GM21529 (cell line): ENCODE measurements at regions not wholly inside any gene's neighbourhood (a gene's known extent, or its start where the extent isn't known, plus 50 kb on each side); places are given as distances from the start of the nearest gene placed in this dataset.

Experiments
- ATAC-seq: cut with Tn5 transposase; IDR thresholded peaks from one replicate; pipeline ENCODE4 v1.9.1; 2021; ENCODE audit not compliant: unreplicated experiment

DNA sequence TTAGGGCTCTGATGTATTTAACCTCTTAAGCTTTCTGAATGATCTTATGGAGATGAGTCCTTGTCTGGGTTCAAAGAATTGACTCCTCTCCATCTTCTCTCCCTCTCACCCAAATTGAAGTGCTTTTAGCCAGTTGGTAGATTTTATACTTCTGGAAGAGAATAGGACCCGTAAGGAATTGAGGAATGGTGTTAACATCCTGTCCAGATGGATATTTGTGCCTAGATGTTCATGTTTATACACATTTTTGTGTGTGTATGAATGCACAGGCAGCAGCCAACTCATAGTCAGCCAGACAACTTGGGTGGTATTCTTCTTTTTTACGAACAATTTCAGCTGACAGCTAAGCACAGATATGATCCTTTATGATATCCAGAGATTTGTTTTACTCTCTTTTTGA is 449.6 kb upstream of the RGS6 start:
- ATAC-seq = no peak

GRCh38 chr14:71483154-71483553 is 449.1 kb upstream of the RGS6 start:
- no peak for ATAC-seq

DNA sequence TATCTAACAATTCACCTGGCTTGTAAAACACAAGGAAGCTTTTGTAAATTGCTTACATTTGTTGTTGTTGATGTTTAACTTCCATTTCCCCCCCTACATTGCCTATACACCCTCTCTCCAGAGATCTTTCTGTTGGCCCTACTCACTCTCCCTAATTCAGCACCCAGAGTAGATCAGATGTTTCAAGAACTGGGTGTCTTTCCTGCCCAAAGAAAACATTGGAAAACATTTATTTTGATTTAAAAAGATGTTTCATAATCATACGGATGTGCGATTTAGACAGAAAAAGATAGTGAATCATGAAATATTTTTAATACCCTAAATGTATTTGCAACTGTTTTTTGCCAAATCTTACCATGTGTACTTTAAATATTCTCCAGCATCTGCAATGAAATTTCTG is 446.4 kb upstream of the RGS6 start:
- no peak for ATAC-seq

DNA sequence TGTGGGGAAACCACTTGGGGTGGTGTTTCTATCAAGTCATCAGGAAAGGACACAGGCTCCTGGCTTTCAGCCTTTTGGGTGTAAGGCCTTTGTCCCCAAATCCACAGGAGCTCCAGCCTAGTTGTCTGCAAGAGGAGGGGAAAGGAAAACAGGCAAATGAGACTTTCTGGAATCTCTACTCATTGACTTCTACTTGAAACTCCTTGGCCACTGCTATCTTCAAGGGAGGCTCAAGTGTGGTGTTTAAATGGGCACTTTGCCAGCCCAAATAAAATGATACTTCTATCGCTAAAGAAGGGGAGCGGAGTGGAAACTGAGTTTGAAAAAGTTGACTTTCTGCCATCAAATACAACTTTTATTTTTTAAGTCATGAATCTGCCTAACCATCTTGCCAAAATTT is 445.9 kb upstream of the RGS6 start:
- no peak for ATAC-seq

DNA sequence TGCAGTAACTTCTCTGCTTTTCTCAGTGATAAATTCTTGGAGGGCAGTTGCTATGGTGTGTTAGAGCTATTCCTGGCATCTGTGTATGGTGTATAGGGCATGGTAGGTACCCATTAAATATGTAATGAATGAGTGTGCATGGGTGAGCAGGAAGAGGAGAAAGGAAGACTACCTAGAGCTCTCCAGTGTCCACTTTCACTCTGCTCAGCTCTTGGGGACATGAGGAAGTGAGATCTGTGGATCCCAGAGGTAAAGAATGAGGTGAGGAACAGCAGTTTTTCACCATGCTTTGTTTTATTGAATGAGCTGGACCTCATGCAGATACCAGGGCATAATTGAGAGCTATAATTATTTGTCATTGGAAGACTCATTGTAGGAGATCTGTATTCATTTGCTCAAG is 444.8 kb upstream of the RGS6 start:
- ATAC-seq = no peak

- no peak for ATAC-seq
Observed at GRCh38 chr14:71487941-71488340, 444.3 kb upstream of the RGS6 start.

GRCh38 chr14:71488703-71489191 is 443.5 kb upstream of the RGS6 start:
- no peak for ATAC-seq

DNA sequence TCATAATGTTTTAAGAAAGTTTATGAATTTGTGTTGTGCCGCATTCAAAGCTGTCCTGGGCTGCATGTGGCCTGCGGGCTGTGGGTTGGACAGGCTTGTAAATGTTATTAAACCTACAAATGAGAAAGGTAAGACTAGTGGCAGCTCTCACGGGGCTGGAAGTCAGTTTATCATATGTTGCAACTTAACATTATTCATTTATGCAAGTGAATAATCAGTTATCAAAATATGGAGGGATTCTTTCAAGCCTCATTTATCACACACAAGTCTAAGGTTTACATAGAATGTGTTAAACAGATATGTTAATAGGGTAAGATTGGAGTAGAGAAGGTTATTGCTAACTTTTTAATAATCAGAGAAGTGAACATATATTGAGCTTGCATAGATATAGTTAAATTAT is 442.5 kb upstream of the RGS6 start:
- ATAC-seq = no peak

- no peak for ATAC-seq
Observed at GRCh38 chr14:71491931-71492330, 440.3 kb upstream of the RGS6 start.

- no peak for ATAC-seq
Observed at GRCh38 chr14:71492346-71492745, 439.9 kb upstream of the RGS6 start.

GRCh38 chr14:71497645-71498086 is 434.6 kb upstream of the RGS6 start:
- peak; percentile 85 for ATAC-seq

DNA sequence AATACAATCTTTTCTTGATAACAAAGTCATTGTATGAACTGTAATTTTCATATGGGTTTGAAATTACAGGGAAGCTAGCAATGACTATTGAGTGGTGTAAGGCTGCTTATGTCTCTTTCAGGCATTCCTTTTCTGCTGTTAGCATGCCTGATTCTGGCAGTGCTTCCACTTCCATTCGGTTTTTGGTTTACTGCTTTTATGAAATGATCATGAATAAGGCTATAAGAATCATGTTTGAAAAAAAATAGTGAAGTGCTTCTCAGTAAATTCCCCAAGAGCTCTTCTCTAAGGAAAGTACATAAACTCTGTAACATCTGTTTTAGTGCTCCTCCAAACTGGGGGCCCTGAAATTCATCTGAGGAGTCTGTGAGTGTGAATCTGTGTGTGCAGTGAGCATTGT is 434.0 kb upstream of the RGS6 start:
- peak; percentile 25 for ATAC-seq

DNA sequence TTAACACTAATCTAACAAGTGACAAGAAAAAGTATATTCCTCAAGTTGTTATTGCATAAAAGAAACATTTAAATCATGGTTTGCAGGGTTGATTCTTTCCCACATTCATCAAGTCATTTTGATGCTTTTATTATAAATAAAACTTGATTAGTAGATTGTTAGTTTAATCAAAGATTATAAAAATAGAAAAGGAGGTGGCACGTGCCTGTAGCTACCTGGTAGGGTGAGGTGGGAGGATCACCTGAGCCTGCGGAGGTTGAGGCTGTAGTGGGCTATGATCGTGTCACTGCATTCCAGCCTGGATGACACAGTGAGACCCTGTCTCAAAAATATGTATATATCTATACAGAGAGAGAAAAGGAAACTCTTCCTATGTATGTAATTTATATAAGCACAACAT is 433.2 kb upstream of the RGS6 start:
- ATAC-seq = no peak

GRCh38 chr14:71507681-71508080 is 424.5 kb upstream of the RGS6 start:
- ATAC-seq = no peak

DNA sequence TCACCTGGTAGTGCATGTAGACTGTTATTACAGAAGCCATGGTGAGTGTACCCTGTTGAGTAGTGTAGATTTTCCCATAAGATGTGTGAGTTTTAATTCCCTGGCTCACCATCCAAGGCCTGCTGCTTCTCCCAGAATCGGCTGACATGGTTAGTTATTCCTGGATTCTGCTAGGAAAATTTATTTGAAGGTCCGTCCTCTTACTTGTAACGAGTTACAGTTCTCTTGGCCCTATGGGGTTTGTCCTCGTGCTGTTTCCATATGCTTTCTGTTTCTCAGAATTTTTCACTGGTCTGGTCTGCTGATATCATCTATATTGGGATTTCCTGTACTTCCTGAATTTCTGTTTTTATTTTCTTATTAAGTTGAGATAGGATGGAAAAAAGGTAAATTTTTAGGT is 423.3 kb upstream of the RGS6 start:
- no peak for ATAC-seq

DNA sequence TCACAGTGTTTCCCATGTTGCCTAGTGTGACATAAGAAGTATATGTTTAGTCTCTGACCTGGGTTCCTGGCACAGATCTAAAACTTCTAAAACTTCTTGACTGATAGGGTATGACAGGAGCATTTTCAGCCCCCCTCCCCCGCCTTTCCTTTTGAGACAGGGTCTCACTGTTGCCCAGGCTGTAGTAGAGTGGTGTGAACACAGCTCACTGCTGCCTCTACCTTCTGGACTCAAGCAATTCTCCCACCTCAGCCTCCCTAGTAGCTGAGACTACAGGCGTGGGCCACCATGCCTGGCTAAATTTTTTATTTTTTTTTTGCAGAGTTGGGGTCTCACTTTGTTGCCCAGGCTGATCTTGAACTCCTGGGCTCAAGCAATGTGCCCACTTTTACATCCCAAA is 421.1 kb upstream of the RGS6 start:
- ATAC-seq = no peak

DNA sequence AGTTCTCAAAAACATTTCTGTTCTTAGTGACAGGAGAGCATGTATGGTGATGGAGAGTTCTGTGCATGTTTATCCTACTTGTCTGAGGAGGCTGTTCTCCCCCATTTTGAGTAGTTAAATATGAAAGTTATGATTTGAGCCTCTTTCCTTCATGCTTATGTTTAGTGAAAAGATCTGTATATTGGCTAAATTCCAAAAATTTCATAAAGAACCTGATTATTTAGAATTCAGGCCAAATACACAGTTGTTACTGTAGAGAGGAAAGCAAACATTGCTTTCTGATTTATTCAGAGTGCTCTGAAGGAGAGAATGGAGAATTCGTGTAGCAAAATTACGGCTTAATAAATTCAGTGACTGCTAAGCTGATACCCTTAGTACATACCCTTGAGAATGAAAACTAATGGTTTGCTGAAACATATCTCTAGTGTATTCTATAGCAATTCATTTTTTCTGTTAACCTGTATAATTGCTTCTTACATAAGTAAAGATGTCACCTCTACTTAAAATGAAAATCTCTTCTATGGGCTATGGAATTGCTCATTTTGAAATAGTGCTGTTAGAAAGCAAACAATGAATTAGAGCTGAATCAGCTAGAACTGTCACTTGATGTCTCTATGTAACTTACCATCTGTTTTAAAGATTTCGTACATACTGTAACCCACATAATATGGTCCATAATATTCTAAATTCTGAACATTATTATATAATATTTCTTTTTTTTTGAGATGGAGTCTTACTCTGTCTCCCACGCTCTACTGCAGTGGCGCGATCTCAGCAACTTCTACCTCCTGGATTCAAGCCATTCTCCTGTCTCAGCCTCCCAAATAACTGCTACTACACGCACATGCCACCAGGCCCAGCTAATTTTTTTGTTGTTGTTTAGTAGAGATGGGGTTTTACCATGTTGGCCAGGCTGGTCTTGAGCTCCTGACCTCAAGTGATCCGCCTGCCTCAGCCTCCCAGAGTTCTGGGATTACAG is 417.0 kb upstream of the RGS6 start:
- ATAC-seq = no peak

- ATAC-seq = no peak
Observed at GRCh38 chr14:71521238-71522135, 410.7 kb upstream of the RGS6 start.

DNA sequence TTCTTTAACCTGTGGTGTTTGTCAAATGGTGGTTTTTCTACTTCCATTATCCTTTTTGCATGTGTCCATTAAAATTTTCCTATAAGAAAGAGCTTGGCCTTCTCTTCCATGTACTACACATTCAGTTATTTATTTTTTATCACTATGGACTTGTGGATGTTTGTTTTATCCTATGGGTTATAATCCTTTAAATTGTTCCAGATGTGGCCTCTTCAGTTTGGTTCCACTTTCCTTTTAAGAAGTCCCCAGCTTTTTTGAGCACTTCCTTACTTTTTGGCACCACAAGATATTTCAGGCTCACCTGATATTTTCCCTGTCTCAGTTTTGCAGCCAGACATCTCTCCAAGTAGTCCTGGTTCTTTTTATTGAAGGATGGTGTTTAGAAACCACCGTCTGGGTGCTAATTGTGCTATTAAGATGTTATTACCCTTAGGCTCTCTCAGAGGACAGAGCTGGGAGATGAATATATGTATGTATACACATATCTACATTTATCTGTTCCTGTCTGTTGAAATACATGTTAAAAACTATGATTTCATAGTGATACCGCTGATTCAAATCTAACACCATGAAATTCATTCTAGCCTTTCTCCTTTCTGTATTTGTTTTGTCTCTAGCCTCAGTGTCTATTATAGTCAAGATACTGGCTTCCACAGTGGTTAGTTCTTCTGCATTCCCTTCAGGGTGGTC is 408.5 kb upstream of the RGS6 start:
- ATAC-seq = peak; percentile 83

GRCh38 chr14:71524320-71524982 is 407.8 kb upstream of the RGS6 start:
- ATAC-seq = peak; percentile 51
